GM19372 (cell line): ENCODE measurements at regions not wholly inside any gene's neighbourhood (a gene's known extent, or its start where the extent isn't known, plus 50 kb on each side); places are given as distances from the start of the nearest gene placed in this dataset.
"Not testable (repeated sequence)": the region's sequence is repeated elsewhere in the genome, so short reads cannot be mapped to it uniquely, and the experiment has no call there.

Source experiments
- ATAC-seq: cut with Tn5 transposase; IDR thresholded peaks from one replicate; pipeline ENCODE4 v1.9.1; 2021; ENCODE audit warnings: mild to moderate bottlenecking, low read depth, moderate library complexity; ENCODE audit not compliant: unreplicated experiment

- ATAC-seq, result no peak
Observed at GRCh38 chr9:27800692-27801370, 227.6 kb upstream of the C9orf72 start.

- no peak for ATAC-seq
Observed at GRCh38 chr9:27801545-27801944, 228.3 kb upstream of the C9orf72 start.

GRCh38 chr9:27802418-27802817 lies 229.1 kb upstream of the C9orf72 start:
- no peak for ATAC-seq

GRCh38 chr9:27808864-27809263 lies 235.6 kb upstream of the C9orf72 start:
- no peak for ATAC-seq

- no peak for ATAC-seq
Observed at GRCh38 chr9:27817747-27818146, 244.5 kb upstream of the C9orf72 start.

GRCh38 chr9:27818348-27818747 lies 245.1 kb upstream of the C9orf72 start:
- no peak for ATAC-seq

- ATAC-seq, result no peak
Observed at GRCh38 chr9:27828908-27829307, 255.6 kb upstream of the C9orf72 start.

GRCh38 chr9:27829621-27830020 lies 256.3 kb upstream of the C9orf72 start:
- no peak for ATAC-seq

- not testable (repeated sequence) for ATAC-seq
Observed at GRCh38 chr9:27832108-27832507, 258.8 kb upstream of the C9orf72 start.

GRCh38 chr9:27835286-27835685 lies 262.0 kb upstream of the C9orf72 start:
- ATAC-seq, result no peak

GRCh38 chr9:27835746-27836145 lies 262.5 kb upstream of the C9orf72 start:
- no peak for ATAC-seq

- no peak for ATAC-seq
Observed at GRCh38 chr9:27836661-27837401, 263.6 kb upstream of the C9orf72 start.

- ATAC-seq, result no peak
Observed at GRCh38 chr9:27838876-27839275, 265.6 kb upstream of the C9orf72 start.

- not testable (repeated sequence) for ATAC-seq
Observed at GRCh38 chr9:27839767-27840166, 266.5 kb upstream of the C9orf72 start.

GRCh38 chr9:27844797-27845196 lies 271.5 kb upstream of the C9orf72 start:
- no peak for ATAC-seq

GRCh38 chr9:27847380-27847779 lies 274.1 kb upstream of the C9orf72 start:
- no peak for ATAC-seq

GRCh38 chr9:27847818-27848217 lies 274.5 kb upstream of the C9orf72 start:
- ATAC-seq, result no peak

- no peak for ATAC-seq
Observed at GRCh38 chr9:27848315-27848714, 275.0 kb upstream of the C9orf72 start.

- no peak for ATAC-seq
Observed at GRCh38 chr9:27851858-27852257, 278.6 kb upstream of the C9orf72 start.

- no peak for ATAC-seq
Observed at GRCh38 chr9:27853529-27853928, 280.2 kb upstream of the C9orf72 start.

- ATAC-seq, result no peak
Observed at GRCh38 chr9:27856054-27856453, 282.8 kb upstream of the C9orf72 start.

GRCh38 chr9:27856748-27857147 lies 283.5 kb upstream of the C9orf72 start:
- no peak for ATAC-seq
